Breast epithelium (tissue), 4 donors: ENCODE measurements at regions not wholly inside any gene's neighbourhood (a gene's known extent, or its start where the extent isn't known, plus 50 kb on each side); places are given as distances from the start of the nearest gene placed in this dataset.

Source experiments
- DNase-seq, 2 donors: peaks; one replicate each; pipeline ENCODE4 v3.0.0-alpha.2; 2019; ENCODE audit warnings: low spot score in 2 of 2
- H3K27ac ChIP-seq, 2 donors: fragments of 200-600 bp; sonication (generic) in 1 of 2; one replicate each; pipeline ENCODE4 v1.5.1; 2016 to 2019; ENCODE audit warnings: mild to moderate bottlenecking in 1 of 2
- H3K27me3 ChIP-seq, 2 donors: fragments of 200-600 bp; sonication (generic) in 1 of 2; one replicate each; pipeline versions ENCODE4 v1.5.1 to v1.6.0; 2017 to 2019; ENCODE audit warnings: control low read depth in 1 of 2, mild to moderate bottlenecking in 1 of 2
- H3K36me3 ChIP-seq: fragments of 200-600 bp; one replicate; pipeline ENCODE4 v1.5.1; 2019
- H3K4me1 ChIP-seq, 2 donors: fragments of 200-600 bp; sonication (generic); one replicate each; pipeline ENCODE4 v1.5.1; 2016 to 2019; ENCODE audit warnings: control low read depth in 1 of 2
- H3K4me3 ChIP-seq, 3 donors: fragments of 200-600 bp; sonication (generic); 1 replicate in 2 of 3; 2 replicates in 1 of 3; pipeline ENCODE4 v1.5.1; 2016 to 2019; ENCODE audit warnings: mild to moderate bottlenecking in 3 of 3, moderate library complexity in 2 of 3
- H3K9me3 ChIP-seq, 2 donors: fragments of 200-600 bp; sonication (generic) in 1 of 2; one replicate each; pipeline ENCODE4 v1.5.1; 2016 to 2019; ENCODE audit warnings: control low read depth in 1 of 2
- CTCF ChIP-seq, 3 donors: fragments of 450-650 bp; IDR thresholded peaks; one replicate each; pipeline ENCODE4 v1.5.1; 2016 to 2017; ENCODE audit warnings: antibody characterized with exemption in 3 of 3, mild to moderate bottlenecking in 3 of 3, moderate library complexity in 3 of 3
- POLR2A ChIP-seq: fragments of 450-650 bp; IDR thresholded peaks from one replicate; pipeline ENCODE4 v1.6.1; 2016; ENCODE audit warnings: antibody characterized with exemption, mild to moderate bottlenecking, moderate library complexity
- POLR2AphosphoS5 ChIP-seq, 3 donors: sonication (generic); formaldehyde crosslinking; IDR thresholded peaks; one replicate each; pipeline ENCODE4 v1.6.1; 2017; ENCODE audit warnings: antibody characterized with exemption in 3 of 3
- intact Hi-C: fragments of 100-400 bp; cut with DNase I; formaldehyde crosslinking; loops from one replicate; pipeline ENCODE4 v1.15.1; 2023; ENCODE audit warnings: low total_unique reads

GRCh38 chr3:34864011-34864410, 775.3 kb upstream of the ARPP21 start:
- DNase-seq = no peak
- no peaks in the 10 kb centered on the region for H3K4me1 ChIP-seq
- intact Hi-C loops = no loop called here
- no peaks in the 10 kb centered on the region for H3K9me3 ChIP-seq
- no peak overlapping the region for H3K4me3 ChIP-seq
- H3K36me3 ChIP-seq = no peaks in the 10 kb centered on the region
- TF ChIP-seq POLR2A (no peak), POLR2AphosphoS5 (IDR thresholded peaks at IDR 0.05) (no peak), CTCF (IDR thresholded peaks at IDR 0.05) (no peak)
- no peak overlapping the region for H3K27ac ChIP-seq
- H3K27me3 ChIP-seq = no peaks in the 10 kb centered on the region

- no peak for DNase-seq
- Histone ChIP-seq H3K4me3 (no peak overlapping the region), H3K9me3 (no peaks in the 10 kb centered on the region), H3K36me3 (no peaks in the 10 kb centered on the region), H3K27me3 (no peaks in the 10 kb centered on the region), H3K4me1 (no peaks in the 10 kb centered on the region), H3K27ac (no peak overlapping the region)
- TF ChIP-seq POLR2A = no peak
- no peak for TF ChIP-seq CTCF (IDR thresholded peaks at IDR 0.05)
- no peak for TF ChIP-seq POLR2AphosphoS5 (IDR thresholded peaks at IDR 0.05)
- intact Hi-C loops = no loop called here
Observed at GRCh38 chr3:34865346-34865745, 774.0 kb upstream of the ARPP21 start.

GRCh38 chr3:34868935-34869334, 770.4 kb upstream of the ARPP21 start:
- no peak for DNase-seq
- Histone ChIP-seq H3K4me3 (no peak overlapping the region), H3K27ac (no peak overlapping the region), H3K27me3 (no peaks in the 10 kb centered on the region), H3K9me3 (no peaks in the 10 kb centered on the region), H3K36me3 (no peaks in the 10 kb centered on the region), H3K4me1 (no peaks in the 10 kb centered on the region)
- intact Hi-C loops = no loop called here
- TF ChIP-seq CTCF (IDR thresholded peaks at IDR 0.05) (no peak), POLR2A (no peak), POLR2AphosphoS5 (IDR thresholded peaks at IDR 0.05) (no peak)

GRCh38 chr3:34869696-34870095, 769.6 kb upstream of the ARPP21 start:
- H3K36me3 ChIP-seq = no peaks in the 10 kb centered on the region
- no peak for DNase-seq
- H3K4me3 ChIP-seq = no peak overlapping the region
- TF ChIP-seq POLR2A (no peak), POLR2AphosphoS5 (IDR thresholded peaks at IDR 0.05) (no peak), CTCF (IDR thresholded peaks at IDR 0.05) (no peak)
- H3K9me3 ChIP-seq = no peaks in the 10 kb centered on the region
- no peaks in the 10 kb centered on the region for H3K4me1 ChIP-seq
- no peaks in the 10 kb centered on the region for H3K27me3 ChIP-seq
- no peak overlapping the region for H3K27ac ChIP-seq
- intact Hi-C loops = no loop called here

- H3K9me3 ChIP-seq = no peaks in the 10 kb centered on the region
- H3K4me1 ChIP-seq = no peaks in the 10 kb centered on the region
- no peak for DNase-seq
- no peak overlapping the region for H3K4me3 ChIP-seq
- H3K27me3 ChIP-seq = no peaks in the 10 kb centered on the region
- no peaks in the 10 kb centered on the region for H3K36me3 ChIP-seq
- TF ChIP-seq POLR2AphosphoS5 (IDR thresholded peaks at IDR 0.05) (no peak), CTCF (IDR thresholded peaks at IDR 0.05) (no peak), POLR2A (no peak)
- H3K27ac ChIP-seq = no peak overlapping the region
- intact Hi-C loops = no loop called here
Observed at GRCh38 chr3:34872406-34872805, 766.9 kb upstream of the ARPP21 start.
